Endothelial cell of hepatic sinusoid (primary cell): ENCODE measurements at regions not wholly inside any gene's neighbourhood (a gene's known extent, or its start where the extent isn't known, plus 50 kb on each side); places are given as distances from the start of the nearest gene placed in this dataset.
"Not testable (repeated sequence)": the region's sequence is repeated elsewhere in the genome, so short reads cannot be mapped to it uniquely, and the experiment has no call there.

ENCODE experiments used
- in situ Hi-C: cut with HindIII; loops from 2 replicates; pipeline ENCODE4 v1.10.0; 2017; ENCODE audit warnings: low sequenced_read_pairs

DNA sequence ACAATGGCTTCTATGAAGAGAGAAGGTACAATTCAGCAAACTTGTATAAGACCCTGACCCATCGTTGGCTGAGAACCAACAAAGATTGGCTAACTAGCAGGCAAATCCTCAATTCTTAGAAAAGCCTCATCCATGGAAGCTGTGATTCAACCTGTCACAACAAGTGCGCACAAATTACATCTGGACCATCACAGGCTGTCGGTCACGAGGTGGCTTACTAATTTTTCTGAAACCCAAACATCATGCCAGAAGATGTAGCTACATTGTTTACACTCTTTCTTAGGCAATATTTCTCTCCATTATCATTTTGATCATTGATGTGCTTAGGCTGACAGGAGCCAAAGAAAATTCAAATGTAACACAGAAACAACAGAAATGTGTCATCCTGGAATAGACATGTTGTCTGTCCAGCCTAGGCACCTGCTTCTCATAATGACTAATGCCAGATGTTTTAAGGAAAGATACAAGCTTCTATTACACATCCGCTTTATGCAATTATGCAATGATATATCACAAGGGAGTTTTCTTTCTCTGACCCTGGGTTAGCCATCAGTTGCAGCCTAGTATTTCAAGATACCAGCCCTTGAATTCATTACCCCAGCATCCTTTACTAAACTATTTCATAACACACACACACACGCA lies 92.9 kb upstream of the DIO2 start:
- in situ Hi-C loops = no loop called here

DNA sequence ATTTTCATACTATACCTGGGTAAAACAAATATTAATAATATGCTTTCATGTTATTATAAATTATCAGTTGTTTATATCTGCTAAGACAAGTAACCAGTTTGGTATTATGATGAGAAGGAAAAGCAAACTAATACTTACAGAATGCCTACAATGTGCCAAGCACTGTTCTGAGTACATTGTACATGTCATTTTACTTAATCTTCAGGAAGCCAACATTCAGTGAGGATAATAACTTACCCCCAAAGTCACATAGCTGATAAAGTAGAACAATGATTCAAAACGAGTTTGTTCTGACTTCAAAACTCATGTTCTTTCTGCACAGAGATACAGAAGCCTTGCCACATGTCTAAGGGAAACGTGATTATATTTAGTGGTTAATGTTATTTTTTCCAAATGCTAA lies 89.0 kb upstream of the DIO2 start:
- in situ Hi-C loops = no loop called here

DNA sequence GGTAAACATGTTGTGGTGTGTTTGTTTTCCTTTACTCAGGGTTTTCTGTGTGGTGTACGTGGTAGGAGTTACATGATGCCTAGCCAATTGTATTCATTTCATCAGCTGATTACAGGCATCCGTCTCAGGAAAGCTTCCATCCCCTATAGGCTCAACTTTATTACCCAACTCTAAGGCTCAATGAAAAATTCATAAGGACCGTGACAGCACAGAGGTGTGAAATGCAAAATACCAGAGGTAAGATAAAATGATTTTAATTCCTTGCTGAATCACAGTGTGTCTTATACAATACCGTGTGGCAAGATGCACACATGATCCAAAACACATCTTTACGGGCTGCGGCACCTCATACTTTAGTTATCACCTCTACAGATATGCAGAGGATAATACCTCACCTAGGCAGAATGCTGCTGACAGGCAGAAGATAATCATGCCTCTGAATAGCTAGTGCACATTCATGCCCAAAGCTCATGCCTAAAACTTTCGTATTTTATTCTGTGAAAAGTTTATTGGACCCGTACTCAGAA lies 87.2 kb upstream of the DIO2 start:
- in situ Hi-C loops = no loop called here

DNA sequence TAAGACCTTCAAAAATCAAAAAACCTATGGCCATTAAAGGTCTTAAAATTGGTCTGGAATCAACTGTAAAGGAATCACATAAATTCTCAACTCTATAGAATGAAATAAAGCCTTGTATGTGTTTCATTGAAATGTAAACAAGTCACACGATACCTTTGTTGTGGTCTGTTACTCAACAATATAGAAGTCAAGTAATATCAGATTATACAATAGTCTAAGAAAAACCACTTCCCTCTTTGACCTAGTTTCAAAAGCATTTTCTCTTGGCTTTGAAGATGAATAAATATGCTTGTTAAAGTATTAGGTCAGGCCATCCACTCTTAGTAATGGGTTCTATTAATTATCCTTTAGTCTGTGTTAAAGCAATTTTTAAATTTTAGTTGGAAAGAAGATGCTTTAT lies 79.8 kb upstream of the DIO2 start:
- in situ Hi-C loops = no loop called here

DNA sequence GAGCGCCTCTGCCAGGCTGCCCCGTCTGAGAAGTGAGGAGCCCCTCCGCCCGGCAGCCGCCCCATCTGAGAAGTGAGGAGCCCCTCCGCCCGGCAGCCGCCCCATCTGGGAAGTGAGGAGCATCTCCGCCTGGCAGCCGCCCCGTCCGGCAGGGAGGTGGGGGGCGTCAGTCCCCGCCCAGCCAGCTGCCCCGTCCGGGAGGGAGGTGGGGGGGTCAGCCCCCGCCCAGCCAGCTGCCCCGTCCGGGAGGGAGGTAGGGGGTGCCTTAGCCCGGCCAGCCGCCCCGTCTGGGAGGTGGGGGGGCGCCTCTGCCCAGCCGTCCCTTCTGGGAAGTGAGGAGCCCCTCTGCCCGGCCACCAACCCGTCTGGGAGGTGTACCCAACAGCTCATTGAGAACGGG lies 75.4 kb upstream of the DIO2 start:
- in situ Hi-C loops = not testable (repeated sequence)

DNA sequence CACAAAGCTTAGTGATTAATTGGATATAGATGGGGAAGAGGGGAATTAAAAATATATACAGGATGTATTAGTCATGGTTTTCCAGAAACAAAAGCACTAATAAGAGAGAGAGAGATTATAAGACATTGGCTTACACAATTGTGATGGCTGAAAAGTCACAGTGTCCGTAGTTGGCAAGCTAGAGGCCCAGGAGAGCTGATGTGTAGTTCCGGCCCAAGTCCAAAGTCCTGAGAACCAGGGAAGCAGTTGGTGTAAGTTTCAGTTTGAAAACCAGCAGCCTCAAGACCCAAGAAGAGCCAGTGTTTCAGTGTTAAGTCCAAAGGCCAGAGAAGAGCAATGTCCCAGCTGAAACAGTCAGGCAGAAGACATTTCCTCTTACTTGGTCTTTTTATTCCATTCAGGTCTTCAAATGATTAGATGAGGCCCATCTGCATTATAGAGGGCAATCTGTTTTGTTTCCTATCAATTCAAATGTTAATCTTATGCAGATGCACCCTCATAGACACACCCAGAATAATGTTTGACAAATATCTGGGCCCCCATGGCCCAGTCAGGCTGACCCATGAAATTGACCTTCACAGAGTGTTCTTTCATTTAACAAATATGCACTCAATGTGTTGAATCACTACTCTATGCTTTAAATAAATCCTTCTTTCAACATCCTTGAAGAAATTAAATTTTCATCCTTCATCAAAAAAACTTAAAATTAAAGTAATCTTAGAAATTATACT lies 67.2 kb upstream of the DIO2 start:
- in situ Hi-C loops = no loop called here

DNA sequence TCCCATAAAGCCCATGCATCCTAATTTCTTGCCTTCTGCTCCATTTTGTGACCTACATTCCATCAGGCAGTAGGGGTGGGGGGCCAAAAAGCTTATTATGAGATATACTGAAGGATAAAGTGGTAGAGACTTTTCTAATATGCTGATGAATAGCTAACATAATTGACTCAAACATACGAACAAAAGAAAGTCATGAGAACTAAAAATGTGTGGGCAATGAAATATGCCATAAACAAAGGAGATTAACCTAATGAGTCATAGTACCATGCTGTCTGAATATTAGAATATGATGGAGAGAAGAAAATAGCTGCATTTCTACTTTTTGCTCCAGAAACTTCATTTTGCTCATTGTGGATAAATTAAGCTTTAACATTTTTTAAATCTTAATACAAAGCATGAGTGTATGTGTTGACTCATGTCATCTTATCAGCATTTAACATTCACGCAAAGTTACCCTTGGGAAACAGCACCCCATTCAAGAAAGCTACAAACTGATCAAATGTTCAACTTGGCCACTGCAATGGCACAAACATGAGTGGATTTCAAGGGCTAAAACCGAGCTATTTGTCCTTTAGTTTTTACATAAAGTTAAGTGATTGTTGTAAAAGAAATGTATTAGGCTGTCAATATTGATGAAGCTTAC lies 64.0 kb upstream of the DIO2 start:
- in situ Hi-C loops = no loop called here

DNA sequence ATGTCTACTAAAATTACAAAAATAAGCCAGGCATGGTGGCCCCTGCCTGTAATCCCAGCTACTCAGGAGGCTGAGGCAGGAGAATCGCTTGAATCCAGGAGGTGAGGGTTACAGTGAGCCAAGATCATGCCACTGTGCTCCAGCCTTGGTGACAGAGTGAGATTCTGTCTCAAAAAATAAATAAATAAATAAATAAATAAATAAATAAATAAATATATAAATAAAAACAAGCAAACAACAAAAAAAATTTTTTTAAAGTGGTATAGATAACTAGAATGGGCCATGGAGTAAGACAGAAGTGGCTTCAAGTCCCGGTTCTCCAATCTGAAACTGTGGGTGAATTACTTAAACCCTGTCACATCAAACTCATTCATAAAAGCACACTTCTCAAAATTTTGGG lies 63.0 kb upstream of the DIO2 start:
- in situ Hi-C loops = not testable (repeated sequence)

DNA sequence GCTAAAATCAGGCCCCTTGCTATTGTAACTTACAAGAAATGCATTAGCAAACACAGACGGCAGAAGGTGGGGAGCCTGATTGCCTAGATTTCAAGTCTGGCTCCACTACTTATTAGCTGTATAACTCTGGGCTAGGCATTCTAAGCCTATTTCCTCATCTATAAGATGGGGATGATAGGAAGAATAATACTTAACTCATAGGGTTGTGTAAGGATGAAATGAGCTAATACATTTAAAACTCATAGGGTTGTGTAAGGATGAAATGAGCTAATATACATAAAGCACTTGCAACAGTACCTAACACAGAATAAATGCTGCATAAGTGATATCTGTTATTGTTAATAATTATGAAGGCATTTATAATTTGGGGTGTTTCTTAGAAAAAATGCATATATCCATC lies 60.1 kb upstream of the DIO2 start:
- in situ Hi-C loops = no loop called here

DNA sequence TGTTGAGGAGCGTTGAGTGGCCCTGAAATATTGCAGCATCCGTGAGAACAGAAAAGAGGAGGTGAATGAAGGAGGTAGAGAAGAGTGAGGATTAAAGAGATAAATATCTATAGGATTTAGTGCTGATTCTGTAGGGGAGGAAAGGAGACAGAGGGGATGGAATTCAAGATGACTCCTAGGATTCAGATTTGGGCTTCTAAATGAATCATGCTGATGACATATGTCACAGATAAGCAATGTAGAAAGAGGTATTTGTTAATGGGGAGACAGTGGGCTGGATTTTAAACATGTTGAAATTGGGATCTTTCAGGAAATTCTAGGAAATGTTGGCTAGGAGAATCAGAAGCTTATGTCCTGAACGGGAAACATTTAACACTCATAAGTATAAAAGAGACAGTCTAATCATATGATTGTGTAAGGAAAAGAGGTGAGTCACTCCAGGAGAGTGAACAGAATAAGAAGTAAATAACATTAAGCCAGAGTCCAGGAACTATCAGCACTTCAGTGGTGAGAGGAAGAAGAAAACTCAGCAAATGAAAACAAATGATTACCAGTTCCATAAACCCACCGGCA lies 58.1 kb upstream of the DIO2 start:
- in situ Hi-C loops = no loop called here

DNA sequence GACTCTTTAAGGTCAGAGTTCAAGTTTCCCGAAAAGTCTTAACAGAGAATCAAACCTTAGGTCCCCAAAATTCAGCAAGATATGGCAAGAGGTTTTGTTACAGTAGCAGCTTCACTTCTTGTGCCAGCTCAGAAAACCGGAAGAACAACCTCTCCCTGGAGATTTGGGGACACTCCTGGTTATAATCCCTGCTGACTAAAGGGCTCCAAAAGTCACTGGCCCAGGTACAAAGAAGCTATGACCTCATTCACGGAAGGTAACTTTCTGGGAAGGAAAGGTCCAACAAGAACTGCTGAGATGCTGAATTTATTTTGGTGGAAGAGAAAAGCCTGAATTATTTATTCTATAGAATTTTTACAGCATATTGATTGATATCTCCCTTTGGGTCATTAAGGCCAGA lies 55.6 kb upstream of the DIO2 start:
- in situ Hi-C loops = no loop called here

DNA sequence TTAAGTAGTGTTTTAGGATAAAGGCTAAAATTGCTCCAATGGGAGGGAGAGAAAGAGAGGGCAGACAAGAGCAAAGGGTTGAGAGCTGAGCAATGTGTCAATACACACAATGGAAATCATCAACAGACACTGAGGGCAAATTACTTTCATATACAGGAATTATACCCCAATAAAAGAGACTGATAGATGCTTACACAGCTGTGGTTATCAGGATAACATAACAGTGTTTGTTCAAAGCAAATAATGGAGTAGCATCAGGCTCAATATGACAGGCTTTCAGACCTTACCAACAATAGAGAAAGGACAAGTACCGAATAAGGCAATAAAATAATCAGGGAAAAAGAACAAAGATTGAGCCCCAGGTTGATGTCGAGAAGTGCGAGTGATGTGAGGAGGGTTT lies 53.4 kb upstream of the DIO2 start:
- in situ Hi-C loops = no loop called here
